Liver (tissue), 7 donors: ENCODE measurements at regions not wholly inside any gene's neighbourhood (a gene's known extent, or its start where the extent isn't known, plus 50 kb on each side); places are given as distances from the start of the nearest gene placed in this dataset.

Source experiments
- DNase-seq: peaks from one replicate; pipeline ENCODE4 v3.0.0-alpha.2; 2017; ENCODE audit warnings: low spot score
- H3K27ac ChIP-seq, 2 donors: one replicate each; pipeline ENCODE4 v1.7.0; 2013; ENCODE audit warnings: inconsistent platforms in 2 of 2, low read length in 2 of 2, control low read depth in 1 of 2, low read depth in 1 of 2, mild to moderate bottlenecking in 1 of 2
- H3K27me3 ChIP-seq, 4 donors: one replicate each; pipeline versions ENCODE4 v1.6.1 to v1.7.0; 2013; ENCODE audit warnings: low read length in 3 of 4, inconsistent platforms in 1 of 4, mild to moderate bottlenecking in 1 of 4, moderate library complexity in 1 of 4; ENCODE audit not compliant: control insufficient read depth in 4 of 4, insufficient read depth in 4 of 4
- H3K36me3 ChIP-seq, 4 donors: one replicate each; pipeline versions ENCODE4 v1.6.1 to v1.7.0; 2013; ENCODE audit warnings: low read length in 3 of 4, mild to moderate bottlenecking in 3 of 4, low read depth in 1 of 4, moderate library complexity in 1 of 4; ENCODE audit not compliant: control insufficient read depth in 4 of 4, insufficient read depth in 3 of 4
- H3K4me1 ChIP-seq, 4 donors: one replicate each; pipeline versions ENCODE4 v1.6.1 to v1.7.0; 2013; ENCODE audit warnings: low read length in 3 of 4, mild to moderate bottlenecking in 3 of 4, moderate library complexity in 1 of 4; ENCODE audit not compliant: control insufficient read depth in 4 of 4, insufficient read depth in 4 of 4
- H3K4me3 ChIP-seq, 3 donors: one replicate each; pipeline versions ENCODE4 v1.6.1 to v1.7.0; 2013; ENCODE audit warnings: low read length in 3 of 3, control low read depth in 1 of 3, low read depth in 1 of 3, mild to moderate bottlenecking in 1 of 3
- H3K9ac ChIP-seq, 2 donors: one replicate each; pipeline ENCODE4 v1.7.0; 2013; ENCODE audit warnings: low read length in 2 of 2, mild to moderate bottlenecking in 2 of 2, moderate library complexity in 2 of 2, control low read depth in 1 of 2, low read depth in 1 of 2
- H3K9me3 ChIP-seq, 4 donors: one replicate each; pipeline versions ENCODE4 v1.6.1 to v1.7.0; 2013; ENCODE audit warnings: low read length in 3 of 4; ENCODE audit not compliant: control insufficient read depth in 4 of 4
- ATF3 ChIP-seq: IDR thresholded peaks from 2 replicates; pipeline ENCODE4 v1.6.1; 2016; ENCODE audit warnings: antibody characterized with exemption
- EGR1 ChIP-seq, 2 donors: IDR thresholded peaks; 2 replicates each; pipeline ENCODE4 v1.6.1; 2016 to 2018; ENCODE audit warnings: antibody characterized with exemption in 2 of 2, low read depth in 2 of 2
- FOXA1 ChIP-seq: IDR thresholded peaks from 2 replicates; pipeline ENCODE4 v1.6.1; 2016; ENCODE audit warnings: antibody characterized with exemption
- FOXA2 ChIP-seq: IDR thresholded peaks from 2 replicates; pipeline ENCODE4 v1.6.1; 2016; ENCODE audit warnings: antibody characterized with exemption
- GABPA ChIP-seq, 2 donors: IDR thresholded peaks in 1 of 2; conservative IDR thresholded peaks in 1 of 2; 2 replicates each; pipeline ENCODE4 v1.6.1; 2016; ENCODE audit warnings: antibody characterized with exemption in 2 of 2, mild to moderate bottlenecking in 1 of 2, moderate library complexity in 1 of 2
- HNF4A ChIP-seq, 2 donors: conservative IDR thresholded peaks; 2 replicates each; pipeline ENCODE4 v1.6.1; 2016; ENCODE audit warnings: antibody characterized with exemption in 2 of 2, mild to moderate bottlenecking in 2 of 2
- HNF4G ChIP-seq: IDR thresholded peaks from 2 replicates; pipeline ENCODE4 v1.6.1; 2016; ENCODE audit warnings: antibody characterized with exemption
- JUND ChIP-seq, 2 donors: IDR thresholded peaks; 2 replicates each; pipeline ENCODE4 v1.6.1; 2016; ENCODE audit warnings: antibody characterized with exemption in 2 of 2
- MAX ChIP-seq: IDR thresholded peaks from 2 replicates; pipeline ENCODE4 v1.6.1; 2016; ENCODE audit warnings: antibody characterized with exemption
- NR2F2 ChIP-seq: IDR thresholded peaks from 2 replicates; pipeline ENCODE4 v1.6.1; 2016; ENCODE audit warnings: antibody characterized with exemption
- REST ChIP-seq: IDR thresholded peaks from 2 replicates; pipeline ENCODE4 v1.6.1; 2016; ENCODE audit warnings: antibody characterized with exemption, mild to moderate bottlenecking
- RXRA ChIP-seq, 2 donors: IDR thresholded peaks; 2 replicates each; pipeline ENCODE4 v1.6.1; 2017 to 2018; ENCODE audit warnings: antibody characterized with exemption in 2 of 2, mild to moderate bottlenecking in 1 of 2
- SP1 ChIP-seq: IDR thresholded peaks from 2 replicates; pipeline ENCODE4 v1.6.1; 2018; ENCODE audit warnings: antibody characterized with exemption, mild to moderate bottlenecking
- TAF1 ChIP-seq: conservative IDR thresholded peaks from 2 replicates; pipeline ENCODE4 v1.6.1; 2016; ENCODE audit warnings: antibody characterized with exemption, mild to moderate bottlenecking
- YY1 ChIP-seq: IDR thresholded peaks from 2 replicates; pipeline ENCODE4 v1.6.1; 2016; ENCODE audit warnings: antibody characterized with exemption, mild to moderate bottlenecking
- ZBTB33 ChIP-seq: IDR thresholded peaks from 2 replicates; pipeline ENCODE4 v1.6.1; 2016; ENCODE audit warnings: antibody characterized with exemption
- WGBS: extraction: QIAGEN DNeasy Blood & Tissue Kit; methylation state at CpG from one replicate; pipeline ENCODE4 v1.1.7; 2013; 5-methylcytosine and 5-hydroxymethylcytosine counted together
- donor health status: healthy.
- donor health status: healthy.
- donor health status: healthy.
- donor health status: healthy.

- no peaks in the 10 kb centered on the region for H3K36me3 ChIP-seq
- no peaks in the 10 kb centered on the region for H3K27me3 ChIP-seq
- TF ChIP-seq YY1 (no peak), EGR1 (IDR thresholded peaks at IDR 0.05; ENCODE audit: low read depth in 2 of 2) (no peak), RXRA (IDR thresholded peaks at IDR 0.05) (no peak), REST (no peak), TAF1 (no peak), ZBTB33 (no peak), GABPA (IDR thresholded peaks at IDR 0.05 in 1 of 2, conservative IDR thresholded peaks at IDR 0.05 in 1 of 2) (no peak), HNF4G (no peak), NR2F2 (no peak), JUND (IDR thresholded peaks at IDR 0.05) (no peak), ATF3 (no peak), SP1 (no peak)
- no peak for DNase-seq
- no peaks in the 10 kb centered on the region for H3K9me3 ChIP-seq
- peaks cover 0 to 11% (median 0%) of the 10 kb centered on the region in 4 donors for H3K4me1 ChIP-seq
- WGBS: 85% methylated on average over 2 of the region's 2 CpGs
- H3K9ac ChIP-seq: no peak overlapping the region
- no peak overlapping the region for H3K27ac ChIP-seq
- H3K4me3 ChIP-seq: no peak overlapping the region
Measured at GRCh38 chr20:40154514-40154913, 534.5 kb downstream of the MAFB start.

- H3K27ac ChIP-seq: no peak overlapping the region
Measured at GRCh38 chr20:40148886-40149285, 540.1 kb downstream of the MAFB start.

More at GRCh38 chr20:40148886-40149285, 540.1 kb downstream of the MAFB start:
- Histone ChIP-seq H3K4me1 (no peaks in the 10 kb centered on the region), H3K9me3 (peaks cover 0 to 3% (median 0%) of the 10 kb centered on the region in 4 donors), H3K9ac (no peak overlapping the region), H3K36me3 (no peaks in the 10 kb centered on the region), H3K27me3 (no peaks in the 10 kb centered on the region), H3K4me3 (no peak overlapping the region)
- TF ChIP-seq ZBTB33 (no peak), MAX (no peak), HNF4G (no peak), FOXA2 (no peak), RXRA (IDR thresholded peaks at IDR 0.05) (no peak), GABPA (IDR thresholded peaks at IDR 0.05 in 1 of 2, conservative IDR thresholded peaks at IDR 0.05 in 1 of 2) (no peak), ATF3 (no peak), FOXA1 (no peak), EGR1 (IDR thresholded peaks at IDR 0.05; ENCODE audit: low read depth in 2 of 2) (no peak), YY1 (no peak), NR2F2 (no peak), HNF4A (conservative IDR thresholded peaks at IDR 0.05) (no peak), JUND (IDR thresholded peaks at IDR 0.05) (no peak)
- 76% methylated on average over 7 of the region's 7 CpGs for WGBS
- DNase-seq: no peak
